HTR-8/SVneo (cell line): ENCODE measurements at regions not wholly inside any gene's neighbourhood (a gene's known extent, or its start where the extent isn't known, plus 50 kb on each side); places are given as distances from the start of the nearest gene placed in this dataset.

ENCODE experiments used
- DNase-seq: peaks from one replicate; pipeline ENCODE4 v3.0.0; 2011; ENCODE audit warnings: low spot score, mixed read lengths; ENCODE audit not compliant: insufficient read length
- FAIRE-seq: peaks from 2 replicates; lab custom pipeline; 2011; peaks lifted over from hg19 to GRCh38; lab: Jason Lieb, UNC

- FAIRE-seq = no peak
- DNase-seq = no peak
These were observed 50.6 kb upstream of the MRPS6 start for GRCh38 chr21:34022627-34023335.

- FAIRE-seq (no peak), DNase-seq (no peak)
These were observed 51.7 kb upstream of the MRPS6 start for GRCh38 chr21:34021726-34022125.

GRCh38 chr21:34020983-34021553 lies 52.3 kb upstream of the MRPS6 start:
- no peak for DNase-seq
- no peak for FAIRE-seq

- no peak for DNase-seq
- peak; percentile 69 for FAIRE-seq
These were observed 53.2 kb upstream of the MRPS6 start for GRCh38 chr21:34020005-34020847.

GRCh38 chr21:34019402-34019801 lies 54.0 kb upstream of the MRPS6 start:
- DNase-seq (no peak), FAIRE-seq (no peak)

GRCh38 chr21:34018910-34019309 lies 54.5 kb upstream of the MRPS6 start:
- FAIRE-seq = no peak
- DNase-seq = no peak

GRCh38 chr21:34018185-34018584 lies 55.2 kb upstream of the MRPS6 start:
- no peak for FAIRE-seq
- DNase-seq = no peak

- DNase-seq (no peak), FAIRE-seq (no peak)
These were observed 56.1 kb upstream of the MRPS6 start for GRCh38 chr21:34017039-34017961.

- DNase-seq (no peak), FAIRE-seq (no peak)
These were observed 60.7 kb upstream of the MRPS6 start for GRCh38 chr21:34012640-34013039.

GRCh38 chr21:34011660-34012059 lies 61.7 kb upstream of the MRPS6 start:
- DNase-seq (no peak), FAIRE-seq (no peak)

GRCh38 chr21:34009193-34009592 lies 64.2 kb upstream of the MRPS6 start:
- FAIRE-seq = no peak
- DNase-seq = no peak

GRCh38 chr21:34008618-34009017 lies 64.8 kb upstream of the MRPS6 start:
- no peak for DNase-seq
- FAIRE-seq = no peak

- FAIRE-seq (no peak), DNase-seq (no peak)
These were observed 66.7 kb upstream of the MRPS6 start for GRCh38 chr21:34006611-34007168.

GRCh38 chr21:34004974-34005373 lies 68.4 kb upstream of the MRPS6 start:
- DNase-seq = no peak
- FAIRE-seq = no peak

- FAIRE-seq (no peak), DNase-seq (no peak)
These were observed 69.1 kb upstream of the MRPS6 start for GRCh38 chr21:34004013-34004938.

- no peak for FAIRE-seq
- no peak for DNase-seq
These were observed 70.0 kb upstream of the MRPS6 start for GRCh38 chr21:34003428-34003827.

- FAIRE-seq = no peak
- no peak for DNase-seq
These were observed 73.0 kb upstream of the MRPS6 start for GRCh38 chr21:34000375-34000774.

- no peak for FAIRE-seq
These were observed 74.6 kb upstream of the MRPS6 start for GRCh38 chr21:33998809-33999208.

GRCh38 chr21:33998402-33998801 lies 75.0 kb upstream of the MRPS6 start:
- DNase-seq (no peak), FAIRE-seq (no peak)

More at GRCh38 chr21:33998809-33999208, 74.6 kb upstream of the MRPS6 start:
- no peak for DNase-seq
